ENCODE measurements at regions not wholly inside any gene's neighbourhood (a gene's known extent, or its start where the extent isn't known, plus 50 kb on each side); places are given as distances from the start of the nearest gene placed in this dataset.
"Not testable (repeated sequence)": the region's sequence is repeated elsewhere in the genome, so short reads cannot be mapped to it uniquely, and the experiment has no call there.

GRCh38 chr1:60622486-60622885 lies 459.9 kb upstream of the NFIA start:
- no peak for DNase-seq (ENCODE audit: low read depth)
- no peak overlapping the region for H3K4me3 ChIP-seq (ENCODE audit: low read depth, low read length)
- TF ChIP-seq, protein P1, sequence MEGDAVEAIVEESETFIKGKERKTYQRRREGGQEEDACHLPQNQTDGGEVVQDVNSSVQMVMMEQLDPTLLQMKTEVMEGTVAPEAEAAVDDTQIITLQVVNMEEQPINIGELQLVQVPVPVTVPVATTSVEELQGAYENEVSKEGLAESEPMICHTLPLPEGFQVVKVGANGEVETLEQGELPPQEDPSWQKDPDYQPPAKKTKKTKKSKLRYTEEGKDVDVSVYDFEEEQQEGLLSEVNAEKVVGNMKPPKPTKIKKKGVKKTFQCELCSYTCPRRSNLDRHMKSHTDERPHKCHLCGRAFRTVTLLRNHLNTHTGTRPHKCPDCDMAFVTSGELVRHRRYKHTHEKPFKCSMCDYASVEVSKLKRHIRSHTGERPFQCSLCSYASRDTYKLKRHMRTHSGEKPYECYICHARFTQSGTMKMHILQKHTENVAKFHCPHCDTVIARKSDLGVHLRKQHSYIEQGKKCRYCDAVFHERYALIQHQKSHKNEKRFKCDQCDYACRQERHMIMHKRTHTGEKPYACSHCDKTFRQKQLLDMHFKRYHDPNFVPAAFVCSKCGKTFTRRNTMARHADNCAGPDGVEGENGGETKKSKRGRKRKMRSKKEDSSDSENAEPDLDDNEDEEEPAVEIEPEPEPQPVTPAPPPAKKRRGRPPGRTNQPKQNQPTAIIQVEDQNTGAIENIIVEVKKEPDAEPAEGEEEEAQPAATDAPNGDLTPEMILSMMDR (IDR thresholded peaks at IDR 0.05; ENCODE audit: insufficient read depth, low read depth, low read length, missing control alignments): no peak

GRCh38 chr1:60621368-60621851 lies 461.0 kb upstream of the NFIA start:
- no peak overlapping the region for H3K4me3 ChIP-seq (ENCODE audit: low read depth, low read length)
- no peak for DNase-seq (ENCODE audit: low read depth)
- TF ChIP-seq, protein P1 (IDR thresholded peaks at IDR 0.05; ENCODE audit: insufficient read depth, low read depth, low read length, missing control alignments): no peak

DNA sequence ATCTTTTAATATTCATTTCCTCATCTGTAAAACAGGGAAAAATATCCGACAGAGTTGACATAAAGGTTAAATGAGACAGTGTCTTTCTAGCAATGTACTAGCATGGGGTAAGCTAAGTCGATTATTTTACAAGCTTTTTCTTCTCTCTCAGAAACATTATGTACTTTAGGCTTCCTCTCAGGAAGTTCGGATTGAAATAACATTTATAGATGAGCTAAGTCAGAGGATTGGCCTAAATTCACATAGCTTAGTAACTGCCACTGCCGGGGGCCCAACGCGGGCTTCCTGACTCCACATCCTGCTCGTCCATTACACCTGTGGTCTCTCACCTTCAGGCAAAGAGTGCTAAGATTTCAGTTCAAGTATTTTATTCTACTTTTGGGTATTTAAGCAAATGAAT lies 462.3 kb upstream of the NFIA start:
- H3K4me3 ChIP-seq (ENCODE audit: low read depth, low read length): no peak overlapping the region
- no peak for DNase-seq (ENCODE audit: low read depth)
- TF ChIP-seq, protein P1 (IDR thresholded peaks at IDR 0.05; ENCODE audit: insufficient read depth, low read depth, low read length, missing control alignments): no peak

- DNase-seq (ENCODE audit: low read depth): no peak
- H3K4me3 ChIP-seq (ENCODE audit: low read depth, low read length): no peak overlapping the region
- TF ChIP-seq, protein P1 (IDR thresholded peaks at IDR 0.05; ENCODE audit: insufficient read depth, low read depth, low read length, missing control alignments): no peak
These were observed 462.8 kb upstream of the NFIA start for GRCh38 chr1:60619581-60619980.

- no peak for DNase-seq (ENCODE audit: low read depth)
- TF ChIP-seq, protein P1 (IDR thresholded peaks at IDR 0.05; ENCODE audit: insufficient read depth, low read depth, low read length, missing control alignments): no peak
- no peak overlapping the region for H3K4me3 ChIP-seq (ENCODE audit: low read depth, low read length)
These were observed 466.7 kb upstream of the NFIA start for GRCh38 chr1:60615666-60616065.

DNA sequence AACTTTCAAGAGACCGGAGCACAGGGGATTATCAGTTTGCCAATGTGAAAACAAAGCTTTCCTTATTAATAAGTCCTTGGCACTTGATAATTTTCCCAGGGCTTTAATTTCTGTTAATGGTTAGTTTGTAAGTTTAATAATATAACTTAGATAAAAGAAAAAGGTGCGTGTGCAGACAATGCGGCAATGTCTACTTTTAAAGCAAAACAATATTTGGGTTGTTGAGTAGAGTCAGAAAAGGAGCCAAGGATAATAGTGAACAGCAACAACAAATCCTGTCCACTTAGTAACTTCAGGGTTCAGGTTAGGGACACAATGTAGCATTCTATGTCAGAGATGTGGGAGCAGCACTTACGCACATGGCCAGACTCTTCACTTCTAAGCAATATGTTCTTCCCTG lies 469.6 kb upstream of the NFIA start:
- no peak for DNase-seq (ENCODE audit: low read depth)

DNA sequence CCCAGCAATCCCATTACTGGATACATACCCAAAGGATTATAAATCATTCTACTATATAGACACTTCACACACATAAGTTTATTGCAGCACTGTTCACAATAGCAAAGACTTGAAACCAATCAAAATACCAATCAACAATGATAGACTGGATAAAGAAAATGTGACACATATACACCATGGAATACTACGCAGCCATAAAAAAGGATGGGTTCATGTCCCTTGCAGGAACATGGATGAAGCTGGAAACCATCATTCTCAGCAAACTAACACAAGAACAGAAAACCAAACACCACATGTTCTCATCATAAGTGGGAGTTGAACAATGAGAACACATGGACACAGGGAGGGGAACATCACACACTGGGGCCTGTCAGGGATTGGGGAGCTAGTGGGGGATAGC lies 475.4 kb upstream of the NFIA start:
- not testable (repeated sequence) for H3K4me3 ChIP-seq (ENCODE audit: low read depth, low read length); DNase-seq (ENCODE audit: low read depth)

More for the DNA sequence above, 469.6 kb upstream of the NFIA start:
- H3K4me3 ChIP-seq (ENCODE audit: low read depth, low read length): no peak overlapping the region
- TF ChIP-seq, protein P1 (IDR thresholded peaks at IDR 0.05; ENCODE audit: insufficient read depth, low read depth, low read length, missing control alignments): no peak
